Activated B cell treated with CpG ODN at 0.5 μM for 24 hours (primary cell): ENCODE measurements at regions not wholly inside any gene's neighbourhood (a gene's known extent, or its start where the extent isn't known, plus 50 kb on each side); places are given as distances from the start of the nearest gene placed in this dataset.
"Not testable (repeated sequence)": the region's sequence is repeated elsewhere in the genome, so short reads cannot be mapped to it uniquely, and the experiment has no call there.

Experiments
- ATAC-seq: fragments of 200-7000 bp; cut with Tn5 transposase; one replicate; pipeline ENCODE4 v1.10.0; 2021; ENCODE audit warnings: low read depth, mild to moderate bottlenecking, moderate library complexity
- CTCF ChIA-PET: fragments of 350-600 bp; sonication (Branson Sonifier 250); formaldehyde crosslinking; loops from one replicate; lab custom pipeline; 2021; ENCODE audit warnings: antibody characterized with exemption; lab: Charles Lee
- POLR2A ChIA-PET: fragments of 350-600 bp; sonication (Branson Sonifier 250); formaldehyde crosslinking; loops from one replicate; lab custom pipeline; 2021; ENCODE audit warnings: antibody characterized with exemption; lab: Charles Lee
- DNase-seq: peaks from one replicate; pipeline ENCODE4 v3.0.0; 2022
- H3K27ac Mint-ChIP-seq: one replicate; pipeline ENCODE4 v1.8.0; 2020; ENCODE audit warnings: mixed read lengths
- H3K27me3 Mint-ChIP-seq: one replicate; pipeline ENCODE4 v1.8.0; 2021; ENCODE audit warnings: mixed read lengths
- H3K36me3 Mint-ChIP-seq: one replicate; pipeline ENCODE4 v1.8.0; 2021; ENCODE audit warnings: low read depth, mixed read lengths
- H3K4me1 Mint-ChIP-seq: one replicate; pipeline ENCODE4 v1.8.0; 2021; ENCODE audit warnings: mixed read lengths
- H3K4me3 Mint-ChIP-seq: one replicate; pipeline ENCODE4 v1.8.0; 2020; ENCODE audit warnings: mild to moderate bottlenecking, mixed read lengths
- H3K9me3 Mint-ChIP-seq: one replicate; pipeline ENCODE4 v1.8.0; 2020; ENCODE audit warnings: mixed read lengths
- CTCF ChIP-seq: fragments of 200-600 bp; IDR thresholded peaks from one replicate; pipeline ENCODE4 v1.8.0; 2022; ENCODE audit warnings: antibody characterized with exemption, mild to moderate bottlenecking
- intact Hi-C: fragments of 100-400 bp; cut with micrococcal nuclease; formaldehyde crosslinking; loops from one replicate; pipeline ENCODE4 v1.15.1; 2024

- ChIA-PET POLR2A (interaction anchor here (1.0 kb wide), 1 partner anchor 703 kb away, joined by 3 read pairs; a partner anchor contains a TSS), CTCF (no interaction called here)
- H3K4me3 Mint-ChIP-seq, result no peak overlapping the region
- no peaks in the 10 kb centered on the region for H3K36me3 Mint-ChIP-seq
- intact Hi-C loops, result no loop called here
- peaks cover 2% of the 10 kb centered on the region for H3K27me3 Mint-ChIP-seq
- DNase-seq, result no peak
- ATAC-seq, result no peak
- H3K27ac Mint-ChIP-seq, result no peak overlapping the region
- H3K4me1 Mint-ChIP-seq, result peaks cover 8% of the 10 kb centered on the region
- H3K9me3 Mint-ChIP-seq, result no peaks in the 10 kb centered on the region
- no peak for TF ChIP-seq CTCF
Observed at GRCh38 chr6:27190126-27190525, 57.4 kb upstream of the PRSS16 start.

GRCh38 chr6:27194453-27194852 is 53.0 kb upstream of the PRSS16 start:
- CTCF ChIA-PET, H3K27ac Mint-ChIP-seq, H3K36me3 Mint-ChIP-seq, H3K9me3 Mint-ChIP-seq, POLR2A ChIA-PET, H3K4me1 Mint-ChIP-seq, H3K27me3 Mint-ChIP-seq, H3K4me3 Mint-ChIP-seq, ATAC-seq, DNase-seq, intact Hi-C loops: not testable (repeated sequence)

GRCh38 chr6:27195547-27195946 is 52.0 kb upstream of the PRSS16 start:
- POLR2A ChIA-PET, result interaction anchor here (0.6 kb wide), 1 partner anchor 695 kb away, joined by 5 read pairs; a partner anchor contains a TSS
- CTCF ChIA-PET, intact Hi-C loops, H3K4me3 Mint-ChIP-seq, DNase-seq, H3K27me3 Mint-ChIP-seq, H3K36me3 Mint-ChIP-seq, H3K4me1 Mint-ChIP-seq, H3K9me3 Mint-ChIP-seq, H3K27ac Mint-ChIP-seq, ATAC-seq: not testable (repeated sequence)
